ENCODE measurements at regions not wholly inside any gene's neighbourhood (a gene's known extent, or its start where the extent isn't known, plus 50 kb on each side); places are given as distances from the start of the nearest gene placed in this dataset.

DNA sequence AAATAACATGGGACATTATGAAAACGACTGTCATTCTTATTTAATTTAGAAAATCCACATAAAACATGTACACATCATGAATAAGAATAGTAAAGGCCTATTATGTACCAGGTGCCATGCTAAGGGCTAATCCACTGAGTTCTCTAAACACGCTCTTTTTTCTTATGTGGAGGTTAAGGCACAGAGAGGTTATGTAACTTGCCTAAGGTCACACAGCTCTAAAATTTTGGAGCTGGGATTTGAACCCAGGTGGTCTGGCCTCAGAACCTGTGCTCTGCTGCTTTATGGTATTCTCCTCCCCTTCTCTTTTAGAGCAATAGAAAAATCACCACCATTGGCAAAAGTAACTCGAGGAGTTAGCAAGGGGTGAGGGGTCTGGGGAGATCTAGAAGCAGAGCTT lies 156.9 kb upstream of the ZNF536 start:
- TF ChIP-seq, protein P1, sequence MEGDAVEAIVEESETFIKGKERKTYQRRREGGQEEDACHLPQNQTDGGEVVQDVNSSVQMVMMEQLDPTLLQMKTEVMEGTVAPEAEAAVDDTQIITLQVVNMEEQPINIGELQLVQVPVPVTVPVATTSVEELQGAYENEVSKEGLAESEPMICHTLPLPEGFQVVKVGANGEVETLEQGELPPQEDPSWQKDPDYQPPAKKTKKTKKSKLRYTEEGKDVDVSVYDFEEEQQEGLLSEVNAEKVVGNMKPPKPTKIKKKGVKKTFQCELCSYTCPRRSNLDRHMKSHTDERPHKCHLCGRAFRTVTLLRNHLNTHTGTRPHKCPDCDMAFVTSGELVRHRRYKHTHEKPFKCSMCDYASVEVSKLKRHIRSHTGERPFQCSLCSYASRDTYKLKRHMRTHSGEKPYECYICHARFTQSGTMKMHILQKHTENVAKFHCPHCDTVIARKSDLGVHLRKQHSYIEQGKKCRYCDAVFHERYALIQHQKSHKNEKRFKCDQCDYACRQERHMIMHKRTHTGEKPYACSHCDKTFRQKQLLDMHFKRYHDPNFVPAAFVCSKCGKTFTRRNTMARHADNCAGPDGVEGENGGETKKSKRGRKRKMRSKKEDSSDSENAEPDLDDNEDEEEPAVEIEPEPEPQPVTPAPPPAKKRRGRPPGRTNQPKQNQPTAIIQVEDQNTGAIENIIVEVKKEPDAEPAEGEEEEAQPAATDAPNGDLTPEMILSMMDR (IDR thresholded peaks at IDR 0.05), result no peak
- TF ChIP-seq POLR2A (IDR thresholded peaks at IDR 0.05), result no peak
